A673 (cell line): ENCODE measurements at regions not wholly inside any gene's neighbourhood (a gene's known extent, or its start where the extent isn't known, plus 50 kb on each side); places are given as distances from the start of the nearest gene placed in this dataset.

Experiments used
- BruUV-seq: library from RNA; stranded (reverse); fragments of 400-500 nt; replicated peaks from 2 replicates; lab custom pipeline; 2021; lab: Mats Ljungman, UMichigan
- CTCF ChIA-PET: fragments of 300-600 bp; sonication (Branson Sonifier 250); formaldehyde crosslinking; loops from one replicate; lab custom pipeline; 2022; ENCODE audit warnings: antibody characterized with exemption; lab: Charles Lee
- POLR2A ChIA-PET: fragments of 300-600 bp; sonication (Branson Sonifier 250); formaldehyde crosslinking; loops from one replicate; lab custom pipeline; 2022; ENCODE audit warnings: antibody characterized with exemption; ENCODE audit not compliant: low non-redundant PET; lab: Charles Lee
- DNase-seq: peaks from one replicate; pipeline ENCODE4 v3.0.0-alpha.2; 2015; ENCODE audit warnings: low spot score
- H3K27ac ChIP-seq: fragments of 200-600 bp; sonication (generic); 2 replicates; pipeline ENCODE4 v1.5.1; 2016; ENCODE audit warnings: mixed run types, low read depth, mild to moderate bottlenecking, mixed read lengths, antibody characterized with exemption, low read length; ENCODE audit not compliant: poor library complexity, severe bottlenecking
- H3K27me3 ChIP-seq: fragments of 200-600 bp; sonication (generic); replicated peaks from 2 replicates; pipeline ENCODE4 v1.6.1; 2017; ENCODE audit warnings: mixed run types, low read depth, mild to moderate bottlenecking, mixed read lengths, antibody characterized with exemption, low read length; ENCODE audit not compliant: insufficient read depth, poor library complexity
- H3K36me3 ChIP-seq: fragments of 200-600 bp; sonication (generic); 2 replicates; pipeline ENCODE4 v1.6.1; 2016; ENCODE audit warnings: mixed run types, mild to moderate bottlenecking, mixed read lengths, antibody characterized with exemption, low read length; ENCODE audit not compliant: insufficient read depth, poor library complexity, severe bottlenecking
- H3K4me1 ChIP-seq: fragments of 200-600 bp; sonication (generic); 2 replicates; pipeline ENCODE4 v1.6.1; 2017; ENCODE audit warnings: mixed run types, mild to moderate bottlenecking, mixed read lengths, antibody characterized with exemption, low read length; ENCODE audit not compliant: insufficient read depth, poor library complexity, severe bottlenecking
- H3K4me3 ChIP-seq: fragments of 200-600 bp; sonication (generic); 2 replicates; pipeline ENCODE4 v1.5.1; 2016; ENCODE audit warnings: low read depth, mixed run types, mild to moderate bottlenecking, mixed read lengths, low read length; ENCODE audit not compliant: poor library complexity, severe bottlenecking
- H3K9me3 ChIP-seq: fragments of 200-600 bp; sonication (generic); 2 replicates; pipeline ENCODE4 v1.6.1; 2016; ENCODE audit warnings: mixed run types, low read depth, mild to moderate bottlenecking, mixed read lengths, antibody characterized with exemption, low read length; ENCODE audit not compliant: poor library complexity, severe bottlenecking
- EZH2 ChIP-seq: fragments of 200-600 bp; sonication (generic); IDR thresholded peaks from 2 replicates; pipeline ENCODE4 v1.6.1; 2017; ENCODE audit warnings: borderline replicate concordance, low read depth, mild to moderate bottlenecking, mixed read lengths, antibody characterized with exemption, low read length; ENCODE audit not compliant: poor library complexity, severe bottlenecking
- intact Hi-C: fragments of 100-400 bp; cut with micrococcal nuclease; formaldehyde crosslinking; loops from one replicate; pipeline ENCODE4 v1.10.0; 2022; ENCODE audit not compliant: unreplicated experiment
- TF ChIP-seq, protein P1 (sequence below): fragments of 300-800, 200-600 bp; sonication (generic); conservative IDR thresholded peaks from 2 replicates; pipeline ENCODE4 v1.5.1; 2017; ENCODE audit warnings: low read depth, mild to moderate bottlenecking, antibody characterized with exemption, low read length, moderate library complexity, mixed read lengths

- Histone ChIP-seq H3K9me3 (peaks cover 4% of the 10 kb centered on the region), H3K27ac (no peak overlapping the region), H3K27me3 (no peaks in the 10 kb centered on the region), H3K4me3 (no peak overlapping the region), H3K4me1 (no peaks in the 10 kb centered on the region), H3K36me3 (no peaks in the 10 kb centered on the region)
- TF ChIP-seq, protein P1, sequence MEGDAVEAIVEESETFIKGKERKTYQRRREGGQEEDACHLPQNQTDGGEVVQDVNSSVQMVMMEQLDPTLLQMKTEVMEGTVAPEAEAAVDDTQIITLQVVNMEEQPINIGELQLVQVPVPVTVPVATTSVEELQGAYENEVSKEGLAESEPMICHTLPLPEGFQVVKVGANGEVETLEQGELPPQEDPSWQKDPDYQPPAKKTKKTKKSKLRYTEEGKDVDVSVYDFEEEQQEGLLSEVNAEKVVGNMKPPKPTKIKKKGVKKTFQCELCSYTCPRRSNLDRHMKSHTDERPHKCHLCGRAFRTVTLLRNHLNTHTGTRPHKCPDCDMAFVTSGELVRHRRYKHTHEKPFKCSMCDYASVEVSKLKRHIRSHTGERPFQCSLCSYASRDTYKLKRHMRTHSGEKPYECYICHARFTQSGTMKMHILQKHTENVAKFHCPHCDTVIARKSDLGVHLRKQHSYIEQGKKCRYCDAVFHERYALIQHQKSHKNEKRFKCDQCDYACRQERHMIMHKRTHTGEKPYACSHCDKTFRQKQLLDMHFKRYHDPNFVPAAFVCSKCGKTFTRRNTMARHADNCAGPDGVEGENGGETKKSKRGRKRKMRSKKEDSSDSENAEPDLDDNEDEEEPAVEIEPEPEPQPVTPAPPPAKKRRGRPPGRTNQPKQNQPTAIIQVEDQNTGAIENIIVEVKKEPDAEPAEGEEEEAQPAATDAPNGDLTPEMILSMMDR, result no peak
- TF ChIP-seq EZH2, result no peak
- intact Hi-C loops, result no loop called here
- ChIA-PET POLR2A (no interaction called here), CTCF (no interaction called here)
- DNase-seq, result no peak
- no TSS peak for BruUV-seq
These were observed 544.7 kb downstream of the ETNK1 start for GRCh38 chr12:23169696-23170013.

- no TSS peak for BruUV-seq
- H3K4me3 ChIP-seq, result no peak overlapping the region
- no peaks in the 10 kb centered on the region for H3K27me3 ChIP-seq
- ChIA-PET POLR2A (no interaction called here), CTCF (no interaction called here)
- no peak for TF ChIP-seq EZH2
- no peaks in the 10 kb centered on the region for H3K4me1 ChIP-seq
- no peak overlapping the region for H3K27ac ChIP-seq
- no peaks in the 10 kb centered on the region for H3K9me3 ChIP-seq
- no peak for DNase-seq
- no peaks in the 10 kb centered on the region for H3K36me3 ChIP-seq
- intact Hi-C loops, result no loop called here
These were observed 549.9 kb downstream of the ETNK1 start for GRCh38 chr12:23174917-23175316.

- Histone ChIP-seq H3K4me1 (no peaks in the 10 kb centered on the region), H3K9me3 (no peaks in the 10 kb centered on the region), H3K27ac (no peak overlapping the region), H3K4me3 (no peak overlapping the region), H3K27me3 (no peaks in the 10 kb centered on the region), H3K36me3 (no peaks in the 10 kb centered on the region)
- TF ChIP-seq EZH2, result no peak
- TF ChIP-seq, protein P1, result no peak
- no peak for DNase-seq
- intact Hi-C loops, result no loop called here
- CTCF ChIA-PET, result no interaction called here
- POLR2A ChIA-PET, result no interaction called here
- BruUV-seq, result no TSS peak
These were observed 560.4 kb downstream of the ETNK1 start for GRCh38 chr12:23185346-23185745.

GRCh38 chr12:23186950-23187349 lies 562.0 kb downstream of the ETNK1 start:
- ChIA-PET CTCF (no interaction called here), POLR2A (no interaction called here)
- intact Hi-C loops, result no loop called here
- TF ChIP-seq, protein P1, result no peak
- TF ChIP-seq EZH2, result no peak
- Histone ChIP-seq H3K4me3 (no peak overlapping the region), H3K36me3 (no peaks in the 10 kb centered on the region), H3K4me1 (no peaks in the 10 kb centered on the region), H3K27ac (no peak overlapping the region), H3K9me3 (no peaks in the 10 kb centered on the region), H3K27me3 (no peaks in the 10 kb centered on the region)
- no TSS peak for BruUV-seq
- DNase-seq, result no peak
